HCT116 (cell line): ENCODE measurements at regions not wholly inside any gene's neighbourhood (a gene's known extent, or its start where the extent isn't known, plus 50 kb on each side); places are given as distances from the start of the nearest gene placed in this dataset.

Source experiments
- ATAC-seq: fragments of 200-7000 bp; cut with Tn5 transposase; 2 replicates; pipeline ENCODE4 v1.9.1; 2020; ENCODE audit warnings: mild to moderate bottlenecking, moderate library complexity
- BruUV-seq: library from RNA; stranded (reverse); fragments of 400-500 nt; replicated peaks from 2 replicates; lab custom pipeline; 2021; lab: Mats Ljungman, UMichigan
- CTCF ChIA-PET: fragments of 300-600 bp; sonication (Branson Sonifier 250); formaldehyde crosslinking; loops from one replicate; lab custom pipeline; 2021; ENCODE audit warnings: antibody characterized with exemption; lab: Charles Lee
- POLR2A ChIA-PET: fragments of 300-600, 350-600 bp; sonication (Branson Sonifier 250); formaldehyde crosslinking; loops from one replicate; lab custom pipeline; 2021; ENCODE audit warnings: antibody characterized with exemption; lab: Charles Lee
- RAD21 ChIA-PET, 2 experiments: fragments of 300-600 bp; sonication (Branson Sonifier 250); formaldehyde crosslinking; loops; one replicate each; lab custom pipeline; 2023; ENCODE audit warnings: low total read pairs in 2 of 2; ENCODE audit not compliant: uncharacterized antibody in 2 of 2, unreplicated experiment in 2 of 2, low non-redundant PET in 1 of 2; lab: Charles Lee
- DNase-seq: peaks from one replicate; pipeline ENCODE4 v3.0.0-alpha.2; 2010; ENCODE audit warnings: low read depth, low spot score
- H2AFZ ChIP-seq: fragments of 200-600 bp; shearing (Covaris generic), sonication (generic); 2 replicates; pipeline ENCODE4 v1.6.1; 2017; ENCODE audit warnings: low read depth, mixed run types, mixed read lengths, antibody characterized with exemption, low read length; ENCODE audit not compliant: poor library complexity, severe bottlenecking
- H3K27ac ChIP-seq: 2 replicates; pipeline ENCODE4 v1.5.1; 2012; ENCODE audit warnings: low read depth, low read length
- H3K27me3 ChIP-seq: fragments of 200-600 bp; sonication (generic); 2 replicates; pipeline ENCODE4 v1.6.1; 2016; ENCODE audit warnings: mixed run types, low read length, mixed read lengths; ENCODE audit not compliant: insufficient read depth
- H3K36me3 ChIP-seq, 2 experiments: fragments of 200-500 bp in 1 of 2; fragments of 200-600 bp in 1 of 2; sonication (Bioruptor generic) in 1 of 2; sonication (generic) in 1 of 2; 2 replicates each; pipeline versions ENCODE4 v1.5.1 to v1.6.1; 2014 to 2016; ENCODE audit warnings: low read length in 2 of 2, inconsistent platforms in 1 of 2, mixed read lengths in 1 of 2, mixed run types in 1 of 2; ENCODE audit not compliant: insufficient read depth in 2 of 2, control insufficient read depth in 1 of 2
- H3K4me1 ChIP-seq, 2 experiments: fragments of 200-600 bp in 1 of 2; sonication (generic) in 1 of 2; 2 replicates each; pipeline versions ENCODE4 v1.5.1 to v1.6.1; 2012 to 2017; ENCODE audit warnings: low read length in 2 of 2, inconsistent platforms in 1 of 2, mild to moderate bottlenecking in 1 of 2, mixed read lengths in 1 of 2, mixed run types in 1 of 2, moderate library complexity in 1 of 2; ENCODE audit not compliant: insufficient read depth in 2 of 2, control insufficient read depth in 1 of 2
- H3K4me2 ChIP-seq: fragments of 200-600 bp; sonication (generic); 2 replicates; pipeline ENCODE4 v1.6.1; 2017; ENCODE audit warnings: mixed run types, low read length, mixed read lengths
- H3K4me3 ChIP-seq, 2 experiments: fragments of 200-600 bp in 1 of 2; sonication (generic) in 1 of 2; replicated peaks in 1 of 2; 2 replicates each; pipeline ENCODE4 v1.5.1; 2011 to 2016; ENCODE audit warnings: low read length in 2 of 2, control low read depth in 1 of 2, low read depth in 1 of 2, mild to moderate bottlenecking in 1 of 2, mixed read lengths in 1 of 2, mixed run types in 1 of 2
- H3K79me2 ChIP-seq: fragments of 200-600 bp; sonication (generic); 2 replicates; pipeline ENCODE4 v1.6.1; 2017; ENCODE audit warnings: mild to moderate bottlenecking, mixed run types, low read length, moderate library complexity, mixed read lengths; ENCODE audit not compliant: insufficient read depth
- H3K9ac ChIP-seq: fragments of 200-600 bp; sonication (generic); 2 replicates; pipeline ENCODE4 v1.6.1; 2016; ENCODE audit warnings: low read length, mixed read lengths
- H3K9me2 ChIP-seq: fragments of 200-600 bp; sonication (generic), shearing (Covaris generic); 2 replicates; pipeline ENCODE4 v1.6.1; 2017; ENCODE audit warnings: mixed run types, mild to moderate bottlenecking, moderate library complexity; ENCODE audit not compliant: insufficient read depth
- H3K9me3 ChIP-seq, 2 experiments: fragments of 200-500 bp in 1 of 2; fragments of 200-600 bp in 1 of 2; sonication (Bioruptor generic) in 1 of 2; sonication (generic) in 1 of 2; 2 replicates each; pipeline ENCODE4 v1.6.1; 2014 to 2017; ENCODE audit warnings: low read length in 2 of 2, mixed read lengths in 2 of 2, inconsistent platforms in 1 of 2, low read depth in 1 of 2, mild to moderate bottlenecking in 1 of 2, mixed run types in 1 of 2, moderate library complexity in 1 of 2; ENCODE audit not compliant: control insufficient read depth in 1 of 2, insufficient read depth in 1 of 2
- H4K20me1 ChIP-seq: fragments of 200-600 bp; sonication (generic), shearing (Covaris generic); 2 replicates; pipeline ENCODE4 v1.6.1; 2017; ENCODE audit warnings: mixed run types, mild to moderate bottlenecking, moderate library complexity; ENCODE audit not compliant: insufficient read depth
- ELF1 ChIP-seq: IDR thresholded peaks from 2 replicates; pipeline ENCODE4 v1.6.1; 2012; ENCODE audit warnings: low read depth, borderline replicate concordance
- FOSL1 ChIP-seq: IDR thresholded peaks from 2 replicates; pipeline ENCODE4 v1.6.1; 2012; ENCODE audit warnings: low read depth
- POLR2A ChIP-seq: IDR thresholded peaks from 2 replicates; pipeline ENCODE4 v1.7.0; 2011; ENCODE audit warnings: borderline replicate concordance; ENCODE audit not compliant: insufficient read depth, insufficient read length; ENCODE audit errors: extremely low read depth
- POLR2AphosphoS5 ChIP-seq: IDR thresholded peaks from 2 replicates; pipeline ENCODE4 v1.6.1; 2011; ENCODE audit warnings: mild to moderate bottlenecking, low read depth, low read length, moderate library complexity
- RAD21 ChIP-seq: IDR thresholded peaks from 2 replicates; pipeline ENCODE4 v1.6.1; 2012; ENCODE audit warnings: low read depth, mild to moderate bottlenecking
- SIN3A ChIP-seq: IDR thresholded peaks from 2 replicates; pipeline ENCODE4 v1.6.1; 2012; ENCODE audit warnings: low read depth
- SP1 ChIP-seq: IDR thresholded peaks from 2 replicates; pipeline ENCODE4 v1.6.1; 2012; ENCODE audit warnings: low read depth
- ZNF274 ChIP-seq: fragments of 200-500 bp; sonication (Bioruptor generic); IDR thresholded peaks from 2 replicates; pipeline ENCODE4 v1.6.1; 2014; ENCODE audit warnings: mild to moderate bottlenecking, low read depth, low read length, inconsistent platforms
- intact Hi-C: fragments of 100-400 bp; cut with micrococcal nuclease; formaldehyde crosslinking; loops from 2 replicates; pipeline ENCODE4 v1.10.0; 2022
- TF ChIP-seq, protein P1 (sequence below): IDR thresholded peaks from 2 replicates; pipeline ENCODE4 v1.6.1; 2012
- TF ChIP-seq, protein P2 (sequence below), 3 experiments: fragments of 200-600 bp in 1 of 3; sonication (generic) in 1 of 3; IDR thresholded peaks in 2 of 3; conservative IDR thresholded peaks in 1 of 3; 2 replicates each; pipeline ENCODE4 v1.5.1; 2012 to 2017; ENCODE audit warnings: low read depth in 2 of 3, low read length in 2 of 3, antibody characterized with exemption in 1 of 3, borderline replicate concordance in 1 of 3, control low read depth in 1 of 3, mild to moderate bottlenecking in 1 of 3, mixed read lengths in 1 of 3, mixed run types in 1 of 3, moderate library complexity in 1 of 3; ENCODE audit not compliant: insufficient read depth in 1 of 3
- TF ChIP-seq, protein P3 (sequence below): IDR thresholded peaks from 2 replicates; pipeline ENCODE4 v1.6.1; 2012

DNA sequence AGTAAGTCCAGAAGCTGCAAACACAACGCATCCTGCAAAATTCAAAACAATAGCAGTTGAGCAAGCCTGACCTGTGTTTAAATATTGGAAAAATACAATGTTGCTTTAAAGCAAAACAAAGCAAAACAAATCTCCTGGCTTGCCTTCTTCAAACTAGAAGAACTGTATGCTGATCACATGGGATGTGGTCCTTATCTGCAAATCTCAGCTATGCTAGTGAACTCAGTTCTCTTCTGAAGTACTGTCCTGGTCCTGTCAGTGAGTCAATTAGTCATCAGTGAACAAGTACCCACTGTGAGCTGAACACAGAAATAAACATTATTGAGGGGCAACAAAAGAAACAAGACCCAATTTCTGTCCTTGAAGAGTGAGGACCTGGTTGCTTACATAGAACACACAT, 522.5 kb downstream of the SMARCA1 start:
- Histone ChIP-seq H3K4me1 (no peaks in the 10 kb centered on the region), H3K4me2 (no peak overlapping the region), H2AFZ (no peak overlapping the region), H3K9me3 (no peaks in the 10 kb centered on the region), H4K20me1 (no peaks in the 10 kb centered on the region), H3K27ac (no peak overlapping the region), H3K27me3 (no peaks in the 10 kb centered on the region), H3K36me3 (no peaks in the 10 kb centered on the region), H3K9ac (no peak overlapping the region), H3K4me3 (no peak overlapping the region), H3K79me2 (no peaks in the 10 kb centered on the region), H3K9me2 (no peaks in the 10 kb centered on the region)
- TF ChIP-seq, protein P1, sequence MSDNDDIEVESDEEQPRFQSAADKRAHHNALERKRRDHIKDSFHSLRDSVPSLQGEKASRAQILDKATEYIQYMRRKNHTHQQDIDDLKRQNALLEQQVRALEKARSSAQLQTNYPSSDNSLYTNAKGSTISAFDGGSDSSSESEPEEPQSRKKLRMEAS: no peak
- TF ChIP-seq, protein P2, sequence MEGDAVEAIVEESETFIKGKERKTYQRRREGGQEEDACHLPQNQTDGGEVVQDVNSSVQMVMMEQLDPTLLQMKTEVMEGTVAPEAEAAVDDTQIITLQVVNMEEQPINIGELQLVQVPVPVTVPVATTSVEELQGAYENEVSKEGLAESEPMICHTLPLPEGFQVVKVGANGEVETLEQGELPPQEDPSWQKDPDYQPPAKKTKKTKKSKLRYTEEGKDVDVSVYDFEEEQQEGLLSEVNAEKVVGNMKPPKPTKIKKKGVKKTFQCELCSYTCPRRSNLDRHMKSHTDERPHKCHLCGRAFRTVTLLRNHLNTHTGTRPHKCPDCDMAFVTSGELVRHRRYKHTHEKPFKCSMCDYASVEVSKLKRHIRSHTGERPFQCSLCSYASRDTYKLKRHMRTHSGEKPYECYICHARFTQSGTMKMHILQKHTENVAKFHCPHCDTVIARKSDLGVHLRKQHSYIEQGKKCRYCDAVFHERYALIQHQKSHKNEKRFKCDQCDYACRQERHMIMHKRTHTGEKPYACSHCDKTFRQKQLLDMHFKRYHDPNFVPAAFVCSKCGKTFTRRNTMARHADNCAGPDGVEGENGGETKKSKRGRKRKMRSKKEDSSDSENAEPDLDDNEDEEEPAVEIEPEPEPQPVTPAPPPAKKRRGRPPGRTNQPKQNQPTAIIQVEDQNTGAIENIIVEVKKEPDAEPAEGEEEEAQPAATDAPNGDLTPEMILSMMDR (IDR thresholded peaks at IDR 0.05 in 2 of 3, conservative IDR thresholded peaks at IDR 0.05 in 1 of 3; ENCODE audit: borderline replicate concordance in 1 of 3, insufficient read depth in 1 of 3, low read depth in 2 of 3, low read length in 2 of 3): no peak
- TF ChIP-seq ZNF274: no peak
- no peak for TF ChIP-seq POLR2A
- TF ChIP-seq SP1: no peak
- TF ChIP-seq POLR2AphosphoS5: no peak
- no peak for TF ChIP-seq RAD21
- TF ChIP-seq, protein P3, sequence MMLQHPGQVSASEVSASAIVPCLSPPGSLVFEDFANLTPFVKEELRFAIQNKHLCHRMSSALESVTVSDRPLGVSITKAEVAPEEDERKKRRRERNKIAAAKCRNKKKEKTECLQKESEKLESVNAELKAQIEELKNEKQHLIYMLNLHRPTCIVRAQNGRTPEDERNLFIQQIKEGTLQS: no peak
- ATAC-seq (no peak), DNase-seq (no peak)
- intact Hi-C loops: no loop called here
- POLR2A ChIA-PET: no interaction called here
- CTCF ChIA-PET: no interaction called here
- no TSS peak for BruUV-seq
- RAD21 ChIA-PET: no interaction called here

DNA sequence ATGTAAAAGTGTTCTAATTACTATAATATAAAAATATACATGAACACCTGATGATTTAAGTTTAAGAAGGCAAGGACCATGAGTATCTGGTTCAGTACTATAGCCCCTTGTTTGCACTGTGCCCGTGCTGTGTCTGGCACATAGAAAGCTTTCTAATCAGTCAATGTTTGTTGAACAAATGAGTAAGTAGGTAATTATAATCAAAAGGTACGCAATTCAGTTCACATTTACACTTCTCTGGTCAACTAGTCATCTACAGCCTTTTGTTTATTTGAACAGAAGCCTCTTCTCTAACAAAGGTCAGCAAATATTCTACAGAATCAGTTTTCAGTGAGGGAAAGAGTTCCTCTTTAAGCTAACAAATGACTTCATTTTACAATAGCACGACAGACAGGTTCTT, 523.3 kb downstream of the SMARCA1 start:
- BruUV-seq: no TSS peak
- no peak for ATAC-seq
- RAD21 ChIA-PET: no interaction called here
- no peak overlapping the region for H3K4me3 ChIP-seq
- no peak overlapping the region for H3K4me2 ChIP-seq
- no peaks in the 10 kb centered on the region for H3K79me2 ChIP-seq
- intact Hi-C loops: no loop called here
- TF ChIP-seq SP1 (no peak), SIN3A (no peak), ELF1 (no peak), ZNF274 (no peak), FOSL1 (no peak), POLR2A (no peak)
- TF ChIP-seq, protein P2 (IDR thresholded peaks at IDR 0.05 in 2 of 3, conservative IDR thresholded peaks at IDR 0.05 in 1 of 3; ENCODE audit: borderline replicate concordance in 1 of 3, insufficient read depth in 1 of 3, low read depth in 2 of 3, low read length in 2 of 3): no peak
- TF ChIP-seq, all 23 proteins: peak for 0
- Histone ChIP-seq H3K27me3 (no peaks in the 10 kb centered on the region), H2AFZ (no peak overlapping the region), H3K9ac (no peak overlapping the region), H3K9me3 (no peaks in the 10 kb centered on the region), H4K20me1 (no peaks in the 10 kb centered on the region), H3K27ac (no peak overlapping the region), H3K4me1 (no peaks in the 10 kb centered on the region), H3K36me3 (no peaks in the 10 kb centered on the region), H3K9me2 (no peaks in the 10 kb centered on the region)
- DNase-seq: no peak
- POLR2A ChIA-PET: no interaction called here
- CTCF ChIA-PET: no interaction called here
